HG02852 (cell line): ENCODE measurements at regions not wholly inside any gene's neighbourhood (a gene's known extent, or its start where the extent isn't known, plus 50 kb on each side); places are given as distances from the start of the nearest gene placed in this dataset.
A peak's percentile ranks its signal among the peaks of the same experiment; 100 is the strongest.
"Not testable (repeated sequence)": the region's sequence is repeated elsewhere in the genome, so short reads cannot be mapped to it uniquely, and the experiment has no call there.

Source experiments
- ATAC-seq: cut with Tn5 transposase; IDR thresholded peaks from one replicate; pipeline ENCODE4 v1.9.1; 2021; ENCODE audit warnings: mild to moderate bottlenecking, moderate library complexity; ENCODE audit not compliant: unreplicated experiment

GRCh38 chr6:97347111-97347510, 64.1 kb upstream of the MMS22L start:
- no peak for ATAC-seq

- ATAC-seq = no peak
Measured at GRCh38 chr6:97361286-97361685, 78.3 kb upstream of the MMS22L start.

GRCh38 chr6:97364327-97364726, 81.3 kb upstream of the MMS22L start:
- no peak for ATAC-seq

- not testable (repeated sequence) for ATAC-seq
Measured at GRCh38 chr6:97382071-97382470, 99.1 kb upstream of the MMS22L start.

GRCh38 chr6:97392735-97393134, 109.7 kb upstream of the MMS22L start:
- no peak for ATAC-seq

GRCh38 chr6:97394160-97394748, 111.2 kb upstream of the MMS22L start:
- ATAC-seq = peak; percentile 82

GRCh38 chr6:97396880-97397279, 113.9 kb upstream of the MMS22L start:
- no peak for ATAC-seq

- ATAC-seq = no peak
Measured at GRCh38 chr6:97399208-97399607, 116.2 kb upstream of the MMS22L start.

GRCh38 chr6:97401533-97401932, 118.5 kb upstream of the MMS22L start:
- no peak for ATAC-seq

- ATAC-seq = no peak
Measured at GRCh38 chr6:97405818-97406409, 122.9 kb upstream of the MMS22L start.

GRCh38 chr6:97406633-97407032, 123.6 kb upstream of the MMS22L start:
- no peak for ATAC-seq

- ATAC-seq = no peak
Measured at GRCh38 chr6:97411610-97412009, 128.6 kb upstream of the MMS22L start.

- ATAC-seq = no peak
Measured at GRCh38 chr6:97412511-97412910, 129.5 kb upstream of the MMS22L start.

- ATAC-seq = no peak
Measured at GRCh38 chr6:97422171-97422570, 139.2 kb upstream of the MMS22L start.

- peak; percentile 57 for ATAC-seq
Measured at GRCh38 chr6:97423190-97423589, 140.2 kb upstream of the MMS22L start.

- no peak for ATAC-seq
Measured at GRCh38 chr6:97427648-97428047, 144.6 kb upstream of the MMS22L start.

- no peak for ATAC-seq
Measured at GRCh38 chr6:97437087-97437486, 154.1 kb upstream of the MMS22L start.

- peak; percentile 58 for ATAC-seq
Measured at GRCh38 chr6:97438011-97438671, 155.1 kb upstream of the MMS22L start.

GRCh38 chr6:97440590-97441176, 157.7 kb upstream of the MMS22L start:
- peak; percentile 63 for ATAC-seq

- no peak for ATAC-seq
Measured at GRCh38 chr6:97443408-97444080, 160.5 kb upstream of the MMS22L start.

GRCh38 chr6:97445407-97445806, 162.4 kb upstream of the MMS22L start:
- no peak for ATAC-seq
